Esophagus squamous epithelium (tissue), 4 donors: ENCODE measurements at regions not wholly inside any gene's neighbourhood (a gene's known extent, or its start where the extent isn't known, plus 50 kb on each side); places are given as distances from the start of the nearest gene placed in this dataset.

ENCODE experiments used
- POLR2A ChIP-seq, 4 donors: fragments of 450-650 bp; IDR thresholded peaks; one replicate each; pipeline ENCODE4 v1.6.1; 2017; ENCODE audit warnings: antibody characterized with exemption in 4 of 4, mild to moderate bottlenecking in 4 of 4, moderate library complexity in 3 of 4
- TF ChIP-seq, protein P1 (sequence below), 6 experiments: fragments of 450-650 bp in 4 of 6; fragments of 200-600 bp in 2 of 6; sonication (generic) in 2 of 6; IDR thresholded peaks; one replicate each; pipeline ENCODE4 v1.5.1; 2016 to 2019; ENCODE audit warnings: antibody characterized with exemption in 6 of 6, mild to moderate bottlenecking in 4 of 6, moderate library complexity in 4 of 6

GRCh38 chr14:101273091-101273490 is 288.2 kb upstream of the DIO3 start:
- TF ChIP-seq, protein P1, sequence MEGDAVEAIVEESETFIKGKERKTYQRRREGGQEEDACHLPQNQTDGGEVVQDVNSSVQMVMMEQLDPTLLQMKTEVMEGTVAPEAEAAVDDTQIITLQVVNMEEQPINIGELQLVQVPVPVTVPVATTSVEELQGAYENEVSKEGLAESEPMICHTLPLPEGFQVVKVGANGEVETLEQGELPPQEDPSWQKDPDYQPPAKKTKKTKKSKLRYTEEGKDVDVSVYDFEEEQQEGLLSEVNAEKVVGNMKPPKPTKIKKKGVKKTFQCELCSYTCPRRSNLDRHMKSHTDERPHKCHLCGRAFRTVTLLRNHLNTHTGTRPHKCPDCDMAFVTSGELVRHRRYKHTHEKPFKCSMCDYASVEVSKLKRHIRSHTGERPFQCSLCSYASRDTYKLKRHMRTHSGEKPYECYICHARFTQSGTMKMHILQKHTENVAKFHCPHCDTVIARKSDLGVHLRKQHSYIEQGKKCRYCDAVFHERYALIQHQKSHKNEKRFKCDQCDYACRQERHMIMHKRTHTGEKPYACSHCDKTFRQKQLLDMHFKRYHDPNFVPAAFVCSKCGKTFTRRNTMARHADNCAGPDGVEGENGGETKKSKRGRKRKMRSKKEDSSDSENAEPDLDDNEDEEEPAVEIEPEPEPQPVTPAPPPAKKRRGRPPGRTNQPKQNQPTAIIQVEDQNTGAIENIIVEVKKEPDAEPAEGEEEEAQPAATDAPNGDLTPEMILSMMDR (IDR thresholded peaks at IDR 0.05) = no peak
- no peak for TF ChIP-seq POLR2A (IDR thresholded peaks at IDR 0.05)
